Heart left ventricle (tissue), 16 donors: ENCODE measurements at regions not wholly inside any gene's neighbourhood (a gene's known extent, or its start where the extent isn't known, plus 50 kb on each side); places are given as distances from the start of the nearest gene placed in this dataset.

Experiments used
- ATAC-seq, 4 donors: fragments of 200-7000 bp; cut with Tn5 transposase; one replicate each; pipeline ENCODE4 v1.9.1; 2020 to 2022; ENCODE audit warnings: moderate library complexity in 4 of 4, mild to moderate bottlenecking in 3 of 4, moderate number of reproducible peaks in 1 of 4
- DNase-seq, 5 donors: peaks; one replicate each; pipeline ENCODE4 v3.0.0-alpha.2; 2020
- H3K27ac ChIP-seq, 12 donors: fragments of 200-600 bp; sonication (generic) in 4 of 12; one replicate each; pipeline versions ENCODE4 v1.5.0 to v1.8.0; 2016 to 2022; ENCODE audit warnings: mild to moderate bottlenecking in 2 of 12
- H3K27me3 ChIP-seq, 9 donors: fragments of 200-600 bp; sonication (generic) in 2 of 9; one replicate each; pipeline versions ENCODE4 v1.5.1 to v1.8.0; 2016 to 2022; ENCODE audit warnings: mild to moderate bottlenecking in 3 of 9
- H3K36me3 ChIP-seq, 9 donors: fragments of 200-600 bp; sonication (generic) in 2 of 9; one replicate each; pipeline versions ENCODE4 v1.5.0 to v1.8.0; 2018 to 2022; ENCODE audit warnings: mild to moderate bottlenecking in 2 of 9
- H3K4me1 ChIP-seq, 12 donors: fragments of 200-600 bp; sonication (generic) in 4 of 12; one replicate each; pipeline versions ENCODE4 v1.5.0 to v1.8.0; 2016 to 2022; ENCODE audit warnings: mild to moderate bottlenecking in 3 of 12
- H3K4me3 ChIP-seq, 12 donors: fragments of 200-600 bp; sonication (generic) in 4 of 12; one replicate each; pipeline versions ENCODE4 v1.5.0 to v1.8.0; 2017 to 2022; ENCODE audit warnings: mild to moderate bottlenecking in 9 of 12, moderate library complexity in 4 of 12
- H3K9me3 ChIP-seq, 12 donors: fragments of 200-600 bp; sonication (generic) in 4 of 12; one replicate each; pipeline versions ENCODE4 v1.5.0 to v1.8.0; 2016 to 2022; ENCODE audit warnings: mild to moderate bottlenecking in 1 of 12
- POLR2A ChIP-seq, 2 donors: fragments of 450-650 bp; IDR thresholded peaks; one replicate each; pipeline ENCODE4 v1.6.1; 2017; ENCODE audit warnings: antibody characterized with exemption in 2 of 2, mild to moderate bottlenecking in 2 of 2, moderate library complexity in 2 of 2
- WGBS, 4 donors: extraction: QIAGEN DNeasy Blood & Tissue Kit in 2 of 4; methylation state at CpG; one replicate each; pipeline versions ENCODE4 v1.1.5 to v1.1.7; 2013 to 2018; 5-methylcytosine and 5-hydroxymethylcytosine counted together
- intact Hi-C, 10 donors: fragments of 100-400 bp; cut with DNase I; formaldehyde crosslinking; loops; one replicate each; pipeline versions ENCODE4 v1.11.1 to v1.14.2; 2022
- TF ChIP-seq, protein P1 (sequence below), 12 donors: fragments of 200-600 bp; sonication (generic) in 4 of 12; IDR thresholded peaks; one replicate each; pipeline versions ENCODE4 v1.5.0 to v1.8.0; 2018 to 2022; ENCODE audit warnings: antibody characterized with exemption in 12 of 12, mild to moderate bottlenecking in 5 of 12
- donor health status: ischemic (EF 13 %, LVEDD 7.1; RV severe dilation, severe dysfunction).
- donor health status: healthy with polysubstance abuse.
- donor health status: DM: no; HTN: yes; CAD: no.
- donor health status: DM: no; HTN: no; CAD: no.
- donor health status: ischemic (EF 25% LVEDD 6.9; RV normal size, moderate dysfunction).
- donor health status: ischemic (EF 25% LVEDD 5.7; RV mildly dilated, moderate dysfunction).
- donor health status: healthy.
- donor health status: DM: yes; HTN: yes; CAD: no.
- donor health status: ischemic (EF 35%, LVEDD 5.7; RV mildly dilated, moderate dysfunction).
- donor health status: nonischemic (EF 11% LVEDD 7.7; RV severe dilation, severe dysfunction).
- donor health status: DM: yes; HTN: yes; CAD: no.
- donor health status: PGD.
- donor health status: ischemic (EF 29% LVEDD 5.4; RV normal size, mild dysfunction).
- donor health status: nonischemic (EF 23%, LVEDD 6.1; RV moderate dilation, normal function).

DNA sequence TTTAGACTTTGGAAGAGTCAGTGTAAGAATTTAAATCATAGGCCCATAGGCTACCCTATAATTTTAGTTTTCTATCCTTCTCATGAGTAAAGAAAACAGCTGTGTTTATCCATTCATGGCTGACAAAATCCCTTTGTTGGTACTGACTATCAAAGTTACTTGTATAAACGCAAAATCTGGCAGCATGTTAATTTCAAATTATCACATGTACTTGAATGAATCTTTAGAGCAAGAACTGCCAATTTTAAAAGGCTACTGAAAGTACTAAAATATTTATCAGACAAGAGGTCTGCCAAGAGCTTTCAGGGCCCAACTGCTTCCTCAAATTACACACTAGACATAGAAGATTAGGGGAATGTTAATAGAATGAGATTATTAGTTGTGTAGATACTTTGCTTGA lies 66.6 kb downstream of the MYL12B start:
- DNase-seq (no peak), ATAC-seq (no peak)
- WGBS, 4 donors = 51 to 66% (median 58%) methylated on average over 1 of the region's 1 CpG
- TF ChIP-seq, protein P1, sequence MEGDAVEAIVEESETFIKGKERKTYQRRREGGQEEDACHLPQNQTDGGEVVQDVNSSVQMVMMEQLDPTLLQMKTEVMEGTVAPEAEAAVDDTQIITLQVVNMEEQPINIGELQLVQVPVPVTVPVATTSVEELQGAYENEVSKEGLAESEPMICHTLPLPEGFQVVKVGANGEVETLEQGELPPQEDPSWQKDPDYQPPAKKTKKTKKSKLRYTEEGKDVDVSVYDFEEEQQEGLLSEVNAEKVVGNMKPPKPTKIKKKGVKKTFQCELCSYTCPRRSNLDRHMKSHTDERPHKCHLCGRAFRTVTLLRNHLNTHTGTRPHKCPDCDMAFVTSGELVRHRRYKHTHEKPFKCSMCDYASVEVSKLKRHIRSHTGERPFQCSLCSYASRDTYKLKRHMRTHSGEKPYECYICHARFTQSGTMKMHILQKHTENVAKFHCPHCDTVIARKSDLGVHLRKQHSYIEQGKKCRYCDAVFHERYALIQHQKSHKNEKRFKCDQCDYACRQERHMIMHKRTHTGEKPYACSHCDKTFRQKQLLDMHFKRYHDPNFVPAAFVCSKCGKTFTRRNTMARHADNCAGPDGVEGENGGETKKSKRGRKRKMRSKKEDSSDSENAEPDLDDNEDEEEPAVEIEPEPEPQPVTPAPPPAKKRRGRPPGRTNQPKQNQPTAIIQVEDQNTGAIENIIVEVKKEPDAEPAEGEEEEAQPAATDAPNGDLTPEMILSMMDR (IDR thresholded peaks at IDR 0.05) = no peak
- no peak for TF ChIP-seq POLR2A (IDR thresholded peaks at IDR 0.05)
- intact Hi-C loops = no loop called here
- no peak overlapping the region for H3K4me3 ChIP-seq
- no peak overlapping the region for H3K27ac ChIP-seq
- H3K4me1 ChIP-seq = peaks cover 0 to 7% (median 0%) of the 10 kb centered on the region in 12 donors
- H3K27me3 ChIP-seq = no peaks in the 10 kb centered on the region
- H3K36me3 ChIP-seq = no peaks in the 10 kb centered on the region
- H3K9me3 ChIP-seq = no peaks in the 10 kb centered on the region

DNA sequence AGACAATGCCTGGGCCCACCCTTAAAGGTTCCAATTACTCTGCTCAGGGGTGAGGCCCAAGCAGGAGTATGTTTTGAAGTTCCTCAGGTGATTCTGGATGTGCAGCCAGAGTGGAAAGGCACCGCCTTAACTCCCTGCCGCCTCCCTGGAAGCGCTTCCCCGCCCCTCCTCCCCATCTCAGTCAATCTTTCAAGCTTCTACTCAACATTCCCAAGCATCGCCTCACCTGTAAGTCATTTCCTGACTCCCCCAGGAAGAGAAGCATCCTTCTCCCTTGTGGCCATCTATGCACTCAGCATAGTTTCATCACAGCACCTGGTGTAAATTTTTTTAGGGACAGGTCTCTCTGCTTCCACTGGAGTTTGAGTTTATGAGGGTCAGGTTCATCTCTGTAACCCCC lies 67.5 kb downstream of the MYL12B start:
- Histone ChIP-seq H3K36me3 (no peaks in the 10 kb centered on the region), H3K27ac (no peak overlapping the region), H3K27me3 (no peaks in the 10 kb centered on the region), H3K9me3 (no peaks in the 10 kb centered on the region), H3K4me1 (no peaks in the 10 kb centered on the region), H3K4me3 (no peak overlapping the region)
- DNase-seq (no peak), ATAC-seq (no peak)
- TF ChIP-seq POLR2A (IDR thresholded peaks at IDR 0.05) = no peak
- TF ChIP-seq, protein P1 (IDR thresholded peaks at IDR 0.05) = no peak
- intact Hi-C loops = no loop called here
- 82 to 93% (median 87%) methylated on average over 5 of the region's 5 CpGs for WGBS, 4 donors

DNA sequence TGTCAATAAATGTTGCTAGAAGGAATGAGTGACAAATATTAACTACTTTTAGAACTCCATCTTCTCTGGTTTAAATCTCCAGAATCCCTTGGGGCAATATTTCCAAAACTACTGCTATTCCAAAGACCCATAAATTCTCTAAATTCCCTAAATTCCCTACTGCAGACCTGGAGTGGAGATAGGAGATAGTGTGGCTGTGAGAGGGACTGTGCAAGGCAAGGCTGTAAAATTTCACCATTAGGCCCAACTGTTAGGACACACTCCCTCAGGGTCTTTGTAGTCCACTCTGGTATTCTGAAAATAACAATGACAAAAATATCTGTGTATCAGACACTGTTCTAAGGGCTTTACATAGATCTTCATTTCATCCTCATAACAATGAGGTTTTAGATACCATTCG lies 67.9 kb downstream of the MYL12B start:
- TF ChIP-seq POLR2A (IDR thresholded peaks at IDR 0.05) = no peak
- TF ChIP-seq, protein P1 (IDR thresholded peaks at IDR 0.05) = no peak
- no peaks in the 10 kb centered on the region for H3K36me3 ChIP-seq
- no peak overlapping the region for H3K4me3 ChIP-seq
- ATAC-seq = no peak
- H3K4me1 ChIP-seq = no peaks in the 10 kb centered on the region
- intact Hi-C loops = no loop called here
- H3K9me3 ChIP-seq = no peaks in the 10 kb centered on the region
- DNase-seq = no peak
- H3K27ac ChIP-seq = no peak overlapping the region
- no peaks in the 10 kb centered on the region for H3K27me3 ChIP-seq
- 89 to 97% (median 93%) methylated on average over 1 of the region's 1 CpG for WGBS, 4 donors

DNA sequence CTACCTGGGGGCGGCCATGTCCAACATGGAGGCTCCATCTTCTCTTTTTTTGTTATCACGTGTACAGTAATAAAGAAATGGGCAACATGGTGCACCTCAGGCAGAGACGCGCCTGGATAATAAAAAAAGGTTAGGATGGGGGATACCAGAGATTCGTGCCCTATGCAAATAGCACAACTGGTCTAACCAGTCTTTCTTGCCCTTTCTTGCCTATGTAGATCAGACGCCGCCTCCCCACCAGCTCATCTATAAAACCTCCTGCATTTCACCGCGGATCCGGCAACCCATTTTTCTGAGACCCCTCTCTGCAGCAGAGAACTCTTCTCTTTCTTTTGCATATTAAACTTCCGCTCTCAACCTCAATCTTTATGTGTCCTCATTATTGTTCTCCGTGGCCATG lies 68.7 kb downstream of the MYL12B start:
- H3K9me3 ChIP-seq = no peaks in the 10 kb centered on the region
- no peak for TF ChIP-seq POLR2A (IDR thresholded peaks at IDR 0.05)
- TF ChIP-seq, protein P1 (IDR thresholded peaks at IDR 0.05) = no peak
- WGBS, 4 donors = 84 to 88% (median 86%) methylated on average over 12 of the region's 12 CpGs
- H3K36me3 ChIP-seq = no peaks in the 10 kb centered on the region
- H3K4me3 ChIP-seq = no peak overlapping the region
- ATAC-seq = no peak
- H3K27ac ChIP-seq = no peak overlapping the region
- intact Hi-C loops = no loop called here
- no peak for DNase-seq
- no peaks in the 10 kb centered on the region for H3K4me1 ChIP-seq
- no peaks in the 10 kb centered on the region for H3K27me3 ChIP-seq
